Activated CD8-positive, alpha-beta T cell treated with anti-CD3 and anti-CD28 coated beads for 36 hours (primary cell): ENCODE measurements at regions not wholly inside any gene's neighbourhood (a gene's known extent, or its start where the extent isn't known, plus 50 kb on each side); places are given as distances from the start of the nearest gene placed in this dataset.

ENCODE experiments used
- ATAC-seq: fragments of 200-7000 bp; cut with Tn5 transposase; one replicate; pipeline ENCODE4 v1.10.0; 2021; ENCODE audit warnings: mild to moderate bottlenecking, moderate library complexity
- CTCF ChIA-PET: fragments of 350-600 bp; sonication (Branson Sonifier 250); formaldehyde crosslinking; loops from one replicate; lab custom pipeline; 2021; ENCODE audit warnings: antibody characterized with exemption; lab: Charles Lee
- POLR2A ChIA-PET: fragments of 350-600 bp; sonication (Branson Sonifier 250); formaldehyde crosslinking; loops from one replicate; lab custom pipeline; 2021; ENCODE audit warnings: antibody characterized with exemption; lab: Charles Lee
- DNase-seq: peaks from one replicate; pipeline ENCODE4 v3.0.0-alpha.2; 2020
- H3K27ac Mint-ChIP-seq: one replicate; pipeline ENCODE4 v1.8.0; 2021; ENCODE audit warnings: mild to moderate bottlenecking, mixed read lengths
- H3K27me3 Mint-ChIP-seq: one replicate; pipeline ENCODE4 v1.8.0; 2021; ENCODE audit warnings: mixed read lengths
- H3K36me3 Mint-ChIP-seq: one replicate; pipeline ENCODE4 v1.8.0; 2021; ENCODE audit warnings: low read depth, mixed read lengths
- H3K4me1 Mint-ChIP-seq: one replicate; pipeline ENCODE4 v1.8.0; 2021; ENCODE audit warnings: low read depth, mixed read lengths
- H3K4me3 Mint-ChIP-seq: one replicate; pipeline ENCODE4 v1.8.0; 2021; ENCODE audit warnings: mild to moderate bottlenecking, moderate library complexity, mixed read lengths
- H3K9me3 Mint-ChIP-seq: one replicate; pipeline ENCODE4 v1.8.0; 2021; ENCODE audit warnings: mixed read lengths
- intact Hi-C: fragments of 100-400 bp; cut with micrococcal nuclease; formaldehyde crosslinking; loops from one replicate; pipeline ENCODE4 v1.10.0; 2022
- TF ChIP-seq, protein P1 (sequence below): fragments of 200-600 bp; IDR thresholded peaks from one replicate; pipeline ENCODE4 v1.8.0; 2022; ENCODE audit warnings: antibody characterized with exemption, mild to moderate bottlenecking

DNA sequence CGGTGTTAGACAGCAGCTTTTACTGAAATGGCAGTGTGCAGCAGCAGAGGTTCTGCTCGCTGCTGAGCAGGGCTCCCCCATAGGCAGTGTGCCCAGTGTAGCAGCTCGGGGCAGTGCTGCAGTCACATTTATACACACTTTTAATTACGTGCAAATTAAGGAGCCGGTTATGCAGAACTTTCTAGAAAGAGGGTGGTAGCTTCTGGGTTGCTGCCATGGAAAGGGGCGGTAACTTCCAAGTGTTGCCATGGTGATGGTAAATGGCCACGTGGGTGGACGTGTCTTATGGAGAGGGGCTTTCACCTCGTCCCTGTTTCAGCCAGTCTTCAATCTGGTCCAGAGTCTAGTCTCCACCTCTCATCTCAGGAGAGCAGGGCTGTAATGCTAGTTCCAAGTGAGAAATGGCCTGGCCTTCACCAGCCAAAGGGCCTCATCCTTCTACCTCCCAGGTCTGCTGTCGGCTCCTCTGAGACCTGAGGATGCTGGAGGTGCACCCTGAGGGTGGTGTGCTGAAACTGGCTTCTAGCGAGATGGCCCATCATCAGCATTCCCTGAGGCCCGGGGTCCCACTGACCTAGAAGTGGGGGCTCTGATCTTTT lies 180.5 kb upstream of the PMEPA1 start:
- Mint-ChIP-seq H3K4me3 (no peak overlapping the region), H3K27ac (no peak overlapping the region), H3K4me1 (no peaks in the 10 kb centered on the region), H3K36me3 (no peaks in the 10 kb centered on the region), H3K27me3 (peaks cover 16% of the 10 kb centered on the region), H3K9me3 (no peaks in the 10 kb centered on the region)
- TF ChIP-seq, protein P1, sequence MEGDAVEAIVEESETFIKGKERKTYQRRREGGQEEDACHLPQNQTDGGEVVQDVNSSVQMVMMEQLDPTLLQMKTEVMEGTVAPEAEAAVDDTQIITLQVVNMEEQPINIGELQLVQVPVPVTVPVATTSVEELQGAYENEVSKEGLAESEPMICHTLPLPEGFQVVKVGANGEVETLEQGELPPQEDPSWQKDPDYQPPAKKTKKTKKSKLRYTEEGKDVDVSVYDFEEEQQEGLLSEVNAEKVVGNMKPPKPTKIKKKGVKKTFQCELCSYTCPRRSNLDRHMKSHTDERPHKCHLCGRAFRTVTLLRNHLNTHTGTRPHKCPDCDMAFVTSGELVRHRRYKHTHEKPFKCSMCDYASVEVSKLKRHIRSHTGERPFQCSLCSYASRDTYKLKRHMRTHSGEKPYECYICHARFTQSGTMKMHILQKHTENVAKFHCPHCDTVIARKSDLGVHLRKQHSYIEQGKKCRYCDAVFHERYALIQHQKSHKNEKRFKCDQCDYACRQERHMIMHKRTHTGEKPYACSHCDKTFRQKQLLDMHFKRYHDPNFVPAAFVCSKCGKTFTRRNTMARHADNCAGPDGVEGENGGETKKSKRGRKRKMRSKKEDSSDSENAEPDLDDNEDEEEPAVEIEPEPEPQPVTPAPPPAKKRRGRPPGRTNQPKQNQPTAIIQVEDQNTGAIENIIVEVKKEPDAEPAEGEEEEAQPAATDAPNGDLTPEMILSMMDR, result no peak
- ATAC-seq (no peak), DNase-seq (no peak)
- POLR2A ChIA-PET, result no interaction called here
- CTCF ChIA-PET, result no interaction called here
- intact Hi-C loops, result no loop called here

DNA sequence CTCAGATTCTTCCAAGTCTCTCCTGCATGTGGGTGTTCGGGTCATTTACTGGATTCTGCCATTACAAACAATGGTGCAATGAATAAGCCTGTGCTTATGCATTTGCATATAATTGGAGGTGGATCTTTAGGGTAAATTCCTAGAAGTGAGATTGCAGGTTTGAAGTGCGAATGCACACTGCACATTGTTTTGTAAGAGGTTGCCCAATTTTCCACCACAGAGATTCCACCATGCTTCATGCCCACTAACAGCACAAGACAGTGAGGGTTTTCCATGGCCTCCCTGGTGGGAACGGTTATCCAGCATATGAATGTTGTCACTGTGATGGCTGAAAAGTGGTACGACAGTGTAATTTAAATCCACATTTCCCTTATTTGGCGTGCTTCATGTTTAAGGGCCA lies 178.8 kb upstream of the PMEPA1 start:
- DNase-seq, result no peak
- Mint-ChIP-seq H3K27me3 (peaks cover 15% of the 10 kb centered on the region), H3K36me3 (no peaks in the 10 kb centered on the region), H3K27ac (no peak overlapping the region), H3K9me3 (no peaks in the 10 kb centered on the region), H3K4me3 (no peak overlapping the region), H3K4me1 (no peaks in the 10 kb centered on the region)
- POLR2A ChIA-PET, result no interaction called here
- intact Hi-C loops, result no loop called here
- CTCF ChIA-PET, result no interaction called here
- no peak for ATAC-seq
- TF ChIP-seq, protein P1, result no peak

DNA sequence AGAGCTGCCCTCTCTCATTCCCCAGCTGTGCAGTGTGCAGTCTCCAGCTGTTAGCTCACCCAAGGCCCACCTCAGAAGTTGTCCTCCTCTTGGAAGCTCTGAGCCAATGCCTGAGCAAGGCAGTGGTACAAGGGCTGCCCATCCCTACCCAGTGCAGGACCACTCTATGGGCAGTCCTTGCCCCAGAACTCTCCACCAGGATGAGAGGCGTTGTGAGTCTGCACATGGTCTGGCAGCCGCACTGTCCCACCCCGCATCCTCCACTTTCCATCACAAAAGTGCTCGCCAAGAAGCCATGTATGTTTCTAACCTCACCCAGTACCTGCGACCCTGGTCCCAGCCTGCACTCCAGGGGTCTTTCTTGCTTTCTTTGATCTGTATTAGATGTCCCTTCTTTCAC lies 175.1 kb upstream of the PMEPA1 start:
- intact Hi-C loops, result no loop called here
- ChIA-PET CTCF (no interaction called here), POLR2A (no interaction called here)
- Mint-ChIP-seq H3K27me3 (peaks cover 10% of the 10 kb centered on the region), H3K4me1 (no peaks in the 10 kb centered on the region), H3K27ac (no peak overlapping the region), H3K9me3 (no peaks in the 10 kb centered on the region), H3K4me3 (no peak overlapping the region), H3K36me3 (no peaks in the 10 kb centered on the region)
- no peak for ATAC-seq
- TF ChIP-seq, protein P1, result no peak
- DNase-seq, result no peak

DNA sequence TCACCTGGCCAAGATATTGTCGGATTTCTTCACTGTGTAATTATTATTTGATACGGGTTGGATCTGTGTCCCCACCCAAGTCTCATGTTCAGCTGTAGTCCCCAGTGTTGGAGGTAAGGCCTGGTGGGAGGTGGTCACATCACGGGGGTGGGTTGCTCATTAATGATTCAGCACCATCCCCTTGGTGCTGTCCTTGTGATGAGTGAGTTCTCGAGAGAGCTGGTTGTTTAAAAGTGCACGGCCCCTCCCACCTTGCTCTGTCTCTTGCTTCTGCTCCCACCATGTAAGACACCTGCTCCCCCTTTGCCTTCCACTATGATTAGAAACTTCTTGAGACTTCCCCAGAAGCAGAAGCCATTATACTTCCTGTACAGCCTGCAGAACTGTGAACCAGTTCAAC lies 173.9 kb upstream of the PMEPA1 start:
- TF ChIP-seq, protein P1, result no peak
- Mint-ChIP-seq H3K36me3 (no peaks in the 10 kb centered on the region), H3K27ac (no peak overlapping the region)

DNA sequence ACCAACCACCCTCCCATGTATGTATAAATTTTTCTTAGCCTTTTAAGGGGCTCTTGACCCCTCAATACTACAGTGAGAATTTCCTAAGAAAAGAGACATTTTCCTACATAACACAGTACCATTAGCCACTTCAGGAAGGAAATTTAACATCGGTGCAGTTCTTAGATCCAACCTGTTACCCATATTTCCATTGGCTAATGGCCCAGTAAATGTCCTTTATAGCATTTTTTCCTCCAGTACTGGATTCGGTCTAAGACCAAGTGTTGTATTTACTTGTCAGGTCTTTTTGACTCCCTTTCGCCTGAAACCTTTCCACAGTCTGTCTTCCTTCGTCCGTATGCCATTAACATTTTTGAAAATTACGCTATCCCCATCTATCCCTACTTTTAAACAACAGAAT lies 173.4 kb upstream of the PMEPA1 start:
- Mint-ChIP-seq H3K4me3 (no peak overlapping the region), H3K36me3 (no peaks in the 10 kb centered on the region)
- intact Hi-C loops, result no loop called here

More for the DNA sequence above, 173.9 kb upstream of the PMEPA1 start:
- DNase-seq (no peak), ATAC-seq (no peak)
- Mint-ChIP-seq H3K4me1 (no peaks in the 10 kb centered on the region), H3K4me3 (no peak overlapping the region), H3K9me3 (no peaks in the 10 kb centered on the region), H3K27me3 (peaks cover 10% of the 10 kb centered on the region)
- ChIA-PET CTCF (no interaction called here), POLR2A (no interaction called here)
- intact Hi-C loops, result no loop called here

More for the DNA sequence above, 173.4 kb upstream of the PMEPA1 start:
- ChIA-PET CTCF (no interaction called here), POLR2A (no interaction called here)
- TF ChIP-seq, protein P1, result no peak
- ATAC-seq, result no peak
- DNase-seq, result no peak
- H3K4me1 Mint-ChIP-seq, result no peaks in the 10 kb centered on the region
- H3K27ac Mint-ChIP-seq, result no peak overlapping the region
- no peaks in the 10 kb centered on the region for H3K9me3 Mint-ChIP-seq
- peaks cover 7% of the 10 kb centered on the region for H3K27me3 Mint-ChIP-seq
